ENCODE measurements at regions not wholly inside any gene's neighbourhood (a gene's known extent, or its start where the extent isn't known, plus 50 kb on each side); places are given as distances from the start of the nearest gene placed in this dataset.

- TF ChIP-seq CTCF (IDR thresholded peaks at IDR 0.05; ENCODE audit: low read depth, low read length, poor library complexity, severe bottlenecking) (no peak), EZH2phosphoT487 (IDR thresholded peaks at IDR 0.05; ENCODE audit: borderline replicate concordance, low read length) (no peak)
Observed at GRCh38 chr2:14867853-14868252, 235.3 kb downstream of the LRATD1 start.

Measured in DOHH2 (cell line).